ENCODE measurements at regions not wholly inside any gene's neighbourhood (a gene's known extent, or its start where the extent isn't known, plus 50 kb on each side); places are given as distances from the start of the nearest gene placed in this dataset.

GRCh38 chr2:129354631-129355030 lies 624.8 kb upstream of the RAB6C start:
- FAIRE-seq, result no peak
- Histone ChIP-seq H3K27ac (ENCODE audit: control insufficient read depth, insufficient read depth, low read length) (no peak overlapping the region), H3K79me2 (ENCODE audit: control insufficient read depth, insufficient read depth, low read length) (no peaks in the 10 kb centered on the region), H4K20me1 (ENCODE audit: control insufficient read depth, extremely low read depth, insufficient read depth, low read length) (no peaks in the 10 kb centered on the region), H3K9me1 (ENCODE audit: control insufficient read depth, extremely low read depth, insufficient read depth, low read length) (no peaks in the 10 kb centered on the region), H3K4me1 (ENCODE audit: control insufficient read depth, extremely low read depth, insufficient read depth, low read length) (no peaks in the 10 kb centered on the region), H3K4me2 (ENCODE audit: control insufficient read depth, extremely low read depth, insufficient read depth, low read depth, low read length) (no peak overlapping the region), H3K27me3 (ENCODE audit: control insufficient read depth, extremely low read depth, insufficient read depth, low read length) (no peaks in the 10 kb centered on the region), H3K36me3 (ENCODE audit: control insufficient read depth in 2 of 2, extremely low read depth in 1 of 2, insufficient read depth in 2 of 2, low read length in 2 of 2) (no peaks in the 10 kb centered on the region), H2AFZ (ENCODE audit: control insufficient read depth, low read length) (no peak overlapping the region), H3K4me3 (ENCODE audit: control insufficient read depth in 2 of 3, extremely low read depth in 1 of 3, insufficient read depth in 2 of 3, low read depth in 1 of 3, low read length in 3 of 3) (no peak overlapping the region), H3K9ac (ENCODE audit: control insufficient read depth, extremely low read depth, insufficient read depth, low read length) (no peak overlapping the region), H3K9me3 (ENCODE audit: control insufficient read depth, low read depth, low read length) (no peaks in the 10 kb centered on the region)
- TF ChIP-seq CTCF (optimal IDR thresholded peaks at IDR 0.05 in 1 of 3, IDR thresholded peaks at IDR 0.05 in 1 of 3, conservative IDR thresholded peaks at IDR 0.05 in 1 of 3; ENCODE audit: extremely low read depth in 1 of 3, insufficient read depth in 2 of 3, low read length in 3 of 3) (no peak), EZH2 (IDR thresholded peaks at IDR 0.05; ENCODE audit: low read length) (no peak)
- no peak for DNase-seq (ENCODE audit: low read depth, low spot score)
- dilution Hi-C loops (cut with MboI; ENCODE audit: extremely low pct_ligation_motif_present, low sequenced_read_pairs), result no loop called here

GRCh38 chr2:129361688-129362087 lies 617.8 kb upstream of the RAB6C start:
- Histone ChIP-seq H3K27me3 (ENCODE audit: control insufficient read depth, extremely low read depth, insufficient read depth, low read length) (no peaks in the 10 kb centered on the region), H3K4me1 (ENCODE audit: control insufficient read depth, extremely low read depth, insufficient read depth, low read length) (no peaks in the 10 kb centered on the region), H3K4me2 (ENCODE audit: control insufficient read depth, extremely low read depth, insufficient read depth, low read depth, low read length) (no peak overlapping the region), H4K20me1 (ENCODE audit: control insufficient read depth, extremely low read depth, insufficient read depth, low read length) (no peaks in the 10 kb centered on the region), H2AFZ (ENCODE audit: control insufficient read depth, low read length) (no peak overlapping the region), H3K9me1 (ENCODE audit: control insufficient read depth, extremely low read depth, insufficient read depth, low read length) (no peaks in the 10 kb centered on the region), H3K4me3 (ENCODE audit: control insufficient read depth in 2 of 3, extremely low read depth in 1 of 3, insufficient read depth in 2 of 3, low read depth in 1 of 3, low read length in 3 of 3) (no peak overlapping the region), H3K79me2 (ENCODE audit: control insufficient read depth, insufficient read depth, low read length) (no peaks in the 10 kb centered on the region), H3K36me3 (ENCODE audit: control insufficient read depth in 2 of 2, extremely low read depth in 1 of 2, insufficient read depth in 2 of 2, low read length in 2 of 2) (no peaks in the 10 kb centered on the region), H3K27ac (ENCODE audit: control insufficient read depth, insufficient read depth, low read length) (no peak overlapping the region), H3K9me3 (ENCODE audit: control insufficient read depth, low read depth, low read length) (no peaks in the 10 kb centered on the region), H3K9ac (ENCODE audit: control insufficient read depth, extremely low read depth, insufficient read depth, low read length) (no peak overlapping the region)
- DNase-seq (ENCODE audit: low read depth, low spot score), result no peak
- dilution Hi-C loops (cut with MboI; ENCODE audit: extremely low pct_ligation_motif_present, low sequenced_read_pairs), result no loop called here
- TF ChIP-seq CTCF (optimal IDR thresholded peaks at IDR 0.05 in 1 of 3, IDR thresholded peaks at IDR 0.05 in 1 of 3, conservative IDR thresholded peaks at IDR 0.05 in 1 of 3; ENCODE audit: extremely low read depth in 1 of 3, insufficient read depth in 2 of 3, low read length in 3 of 3) (no peak), EZH2 (IDR thresholded peaks at IDR 0.05; ENCODE audit: low read length) (no peak)
- FAIRE-seq, result no peak
